Testis (tissue), 2 donors: ENCODE measurements at regions not wholly inside any gene's neighbourhood (a gene's known extent, or its start where the extent isn't known, plus 50 kb on each side); places are given as distances from the start of the nearest gene placed in this dataset.

Experiments used
- DNase-seq: peaks from one replicate; pipeline ENCODE4 v3.0.0-alpha.2; 2019
- H3K27ac ChIP-seq, 2 donors: fragments of 200-600 bp; sonication (generic); one replicate each; pipeline ENCODE4 v1.5.1; 2019
- H3K27me3 ChIP-seq: fragments of 200-600 bp; sonication (generic); one replicate; pipeline ENCODE4 v1.5.1; 2019
- H3K36me3 ChIP-seq: fragments of 200-600 bp; sonication (generic); one replicate; pipeline ENCODE4 v1.5.1; 2017; ENCODE audit warnings: low read depth; ENCODE audit errors: missing control alignments
- H3K4me1 ChIP-seq: fragments of 200-600 bp; sonication (generic); one replicate; pipeline ENCODE4 v1.5.1; 2019
- H3K4me3 ChIP-seq, 2 donors: fragments of 200-600 bp; sonication (generic); one replicate each; pipeline ENCODE4 v1.5.1; 2017 to 2019
- H3K9me3 ChIP-seq: fragments of 200-600 bp; sonication (generic); one replicate; pipeline ENCODE4 v1.5.1; 2017
- POLR2A ChIP-seq: fragments of 450-650 bp; IDR thresholded peaks from one replicate; pipeline ENCODE4 v1.6.1; 2017; ENCODE audit warnings: antibody characterized with exemption, mild to moderate bottlenecking, moderate library complexity
- WGBS, 2 donors: methylation state at CpG; one replicate each; pipeline ENCODE4 v1.1.5; 2018; 5-methylcytosine and 5-hydroxymethylcytosine counted together
- intact Hi-C: fragments of 100-400 bp; cut with DNase I; formaldehyde crosslinking; loops from one replicate; pipeline ENCODE4 v1.15.1; 2023; ENCODE audit warnings: low total_unique reads
- TF ChIP-seq, protein P1 (sequence below), 3 experiments: fragments of 450-650 bp in 2 of 3; fragments of 200-600 bp in 1 of 3; sonication (generic) in 1 of 3; IDR thresholded peaks; one replicate each; pipeline ENCODE4 v1.5.1; 2016 to 2019; ENCODE audit warnings: antibody characterized with exemption in 3 of 3, mild to moderate bottlenecking in 2 of 3, moderate library complexity in 1 of 3

DNA sequence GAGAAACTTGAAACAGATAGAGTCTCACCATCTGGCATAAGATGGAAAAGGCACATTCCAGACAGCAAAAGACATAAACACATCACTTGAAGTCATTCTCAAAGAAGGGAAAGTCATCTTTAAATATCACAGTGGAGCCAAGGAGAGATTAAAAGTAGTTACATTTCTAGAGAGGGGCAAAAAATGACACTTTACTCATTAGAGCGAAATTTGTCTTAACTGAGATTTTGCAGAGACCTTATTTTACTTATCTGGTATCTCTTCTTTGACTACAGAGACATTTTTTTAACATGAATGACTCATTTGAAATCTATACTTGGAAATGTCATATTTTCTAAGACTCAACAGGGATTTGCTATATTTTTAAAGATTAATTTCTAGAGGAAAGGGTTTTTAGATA is 339.0 kb upstream of the KIF2B start:
- no peaks in the 10 kb centered on the region for H3K9me3 ChIP-seq
- no peaks in the 10 kb centered on the region for H3K36me3 ChIP-seq
- intact Hi-C loops = no loop called here
- no peaks in the 10 kb centered on the region for H3K27me3 ChIP-seq
- 54% methylated on average over 1 of the region's 1 CpG for WGBS, 2 donors
- no peak overlapping the region for H3K27ac ChIP-seq
- H3K4me3 ChIP-seq = no peak overlapping the region
- DNase-seq = no peak
- H3K4me1 ChIP-seq = no peaks in the 10 kb centered on the region
- TF ChIP-seq, protein P1, sequence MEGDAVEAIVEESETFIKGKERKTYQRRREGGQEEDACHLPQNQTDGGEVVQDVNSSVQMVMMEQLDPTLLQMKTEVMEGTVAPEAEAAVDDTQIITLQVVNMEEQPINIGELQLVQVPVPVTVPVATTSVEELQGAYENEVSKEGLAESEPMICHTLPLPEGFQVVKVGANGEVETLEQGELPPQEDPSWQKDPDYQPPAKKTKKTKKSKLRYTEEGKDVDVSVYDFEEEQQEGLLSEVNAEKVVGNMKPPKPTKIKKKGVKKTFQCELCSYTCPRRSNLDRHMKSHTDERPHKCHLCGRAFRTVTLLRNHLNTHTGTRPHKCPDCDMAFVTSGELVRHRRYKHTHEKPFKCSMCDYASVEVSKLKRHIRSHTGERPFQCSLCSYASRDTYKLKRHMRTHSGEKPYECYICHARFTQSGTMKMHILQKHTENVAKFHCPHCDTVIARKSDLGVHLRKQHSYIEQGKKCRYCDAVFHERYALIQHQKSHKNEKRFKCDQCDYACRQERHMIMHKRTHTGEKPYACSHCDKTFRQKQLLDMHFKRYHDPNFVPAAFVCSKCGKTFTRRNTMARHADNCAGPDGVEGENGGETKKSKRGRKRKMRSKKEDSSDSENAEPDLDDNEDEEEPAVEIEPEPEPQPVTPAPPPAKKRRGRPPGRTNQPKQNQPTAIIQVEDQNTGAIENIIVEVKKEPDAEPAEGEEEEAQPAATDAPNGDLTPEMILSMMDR (IDR thresholded peaks at IDR 0.05) = no peak
- no peak for TF ChIP-seq POLR2A

DNA sequence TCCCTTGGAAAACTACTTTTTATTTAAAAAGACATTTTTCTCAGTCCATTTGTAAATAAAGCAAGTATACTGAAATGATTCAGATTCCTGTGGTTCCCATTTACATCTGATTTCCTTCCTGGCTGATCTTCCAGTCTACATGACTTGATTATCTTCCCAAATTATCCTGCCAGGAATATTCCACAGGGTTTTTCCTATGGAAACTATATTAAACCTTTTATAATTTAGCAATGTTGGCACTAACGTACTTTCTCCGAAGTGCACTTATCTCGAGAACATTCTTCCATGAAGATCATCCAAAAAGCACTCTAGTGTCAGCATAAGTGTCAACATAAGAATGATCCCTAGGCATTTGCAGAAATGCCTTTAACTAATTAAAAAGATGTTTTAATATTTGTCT is 347.7 kb upstream of the KIF2B start:
- 52% methylated on average over 3 of the region's 3 CpGs for WGBS, 2 donors
- no peak for TF ChIP-seq POLR2A
- TF ChIP-seq, protein P1 (IDR thresholded peaks at IDR 0.05) = no peak
- intact Hi-C loops = no loop called here
- H3K4me3 ChIP-seq = no peak overlapping the region
- no peaks in the 10 kb centered on the region for H3K36me3 ChIP-seq
- no peaks in the 10 kb centered on the region for H3K9me3 ChIP-seq
- H3K27ac ChIP-seq = no peak overlapping the region
- H3K4me1 ChIP-seq = no peaks in the 10 kb centered on the region
- H3K27me3 ChIP-seq = no peaks in the 10 kb centered on the region
- no peak for DNase-seq

DNA sequence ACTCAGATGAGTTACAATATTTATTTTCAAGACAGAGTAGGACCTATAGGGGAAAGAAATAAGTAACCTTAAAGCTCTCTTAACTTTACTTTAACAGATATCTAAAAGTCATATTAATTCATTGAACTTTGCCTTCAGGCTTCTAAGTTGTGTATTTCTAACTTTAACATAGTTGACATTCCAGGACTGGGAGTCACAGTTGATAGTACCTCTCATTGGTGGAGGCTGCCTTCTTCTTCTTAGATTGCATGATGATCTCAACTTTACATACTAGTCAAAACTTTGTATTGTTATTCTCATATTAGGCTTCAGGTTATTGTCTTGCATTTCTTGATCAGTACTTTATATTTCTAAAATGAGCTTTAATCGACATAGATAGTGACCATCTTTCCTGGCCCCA is 350.1 kb upstream of the KIF2B start:
- Histone ChIP-seq H3K27me3 (no peaks in the 10 kb centered on the region), H3K4me1 (no peaks in the 10 kb centered on the region), H3K27ac (no peak overlapping the region), H3K4me3 (no peak overlapping the region), H3K36me3 (no peaks in the 10 kb centered on the region), H3K9me3 (no peaks in the 10 kb centered on the region)
- TF ChIP-seq POLR2A = no peak
- TF ChIP-seq, protein P1 (IDR thresholded peaks at IDR 0.05) = no peak
- intact Hi-C loops = no loop called here
- WGBS, 2 donors = 97 to 98% methylated on average over 1 of the region's 1 CpG
- DNase-seq = no peak

DNA sequence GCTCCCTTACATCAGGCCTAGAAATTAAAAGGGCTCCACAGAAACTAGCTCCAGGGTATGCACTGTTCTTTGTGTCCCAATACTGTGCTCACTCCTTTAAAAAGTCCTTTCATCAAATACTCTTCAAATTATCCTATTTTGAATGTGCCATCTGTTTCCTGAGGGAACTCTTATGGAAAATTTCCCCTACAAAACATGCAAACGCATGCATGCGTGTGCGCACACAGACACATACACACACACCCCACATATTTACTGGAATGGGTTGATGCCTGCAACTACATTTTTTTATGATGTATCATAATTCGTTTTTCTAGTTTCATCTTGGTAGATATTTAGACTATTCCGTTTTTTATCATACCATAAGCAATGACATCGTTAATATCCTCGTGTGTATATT is 351.2 kb upstream of the KIF2B start:
- 87 to 92% methylated on average over 7 of the region's 7 CpGs for WGBS, 2 donors
- no peak for DNase-seq
- no peak overlapping the region for H3K4me3 ChIP-seq

DNA sequence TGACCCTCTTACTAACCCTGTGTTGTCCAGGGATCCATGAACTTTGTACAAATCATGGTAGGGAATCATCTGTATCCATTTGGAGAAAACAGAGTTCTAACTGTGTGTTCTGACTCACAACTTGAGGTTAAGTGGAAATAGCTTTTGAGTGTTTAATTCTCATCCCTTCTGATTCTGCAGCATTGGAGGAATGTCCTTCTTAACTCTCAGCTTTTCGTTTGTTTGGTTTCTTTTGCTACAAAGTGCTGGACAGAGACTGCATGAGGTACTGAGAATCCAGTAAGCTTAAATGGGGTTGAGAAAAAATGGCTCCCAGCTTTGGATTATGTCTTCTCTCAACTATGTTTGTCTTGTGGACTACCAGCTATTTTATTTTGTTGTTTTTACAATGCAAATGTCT is 352.1 kb upstream of the KIF2B start:
- WGBS, 2 donors = 63 to 68% methylated on average over 1 of the region's 1 CpG
- Histone ChIP-seq H3K4me3 (no peak overlapping the region), H3K4me1 (no peaks in the 10 kb centered on the region), H3K9me3 (no peaks in the 10 kb centered on the region), H3K27me3 (no peaks in the 10 kb centered on the region), H3K27ac (no peak overlapping the region), H3K36me3 (no peaks in the 10 kb centered on the region)
- TF ChIP-seq, protein P1 (IDR thresholded peaks at IDR 0.05) = no peak
- TF ChIP-seq POLR2A = no peak
- DNase-seq = no peak
- intact Hi-C loops = no loop called here

More for the DNA sequence above, 351.2 kb upstream of the KIF2B start:
- no peaks in the 10 kb centered on the region for H3K36me3 ChIP-seq
- no peaks in the 10 kb centered on the region for H3K27me3 ChIP-seq
- H3K9me3 ChIP-seq = no peaks in the 10 kb centered on the region
- no peak overlapping the region for H3K27ac ChIP-seq
- H3K4me1 ChIP-seq = no peaks in the 10 kb centered on the region
- TF ChIP-seq, protein P1 (IDR thresholded peaks at IDR 0.05) = no peak
- no peak for TF ChIP-seq POLR2A
- intact Hi-C loops = no loop called here
